Muscle layer of duodenum (tissue), 2 donors: ENCODE measurements at regions not wholly inside any gene's neighbourhood (a gene's known extent, or its start where the extent isn't known, plus 50 kb on each side); places are given as distances from the start of the nearest gene placed in this dataset.
"Not testable (repeated sequence)": the region's sequence is repeated elsewhere in the genome, so short reads cannot be mapped to it uniquely, and the experiment has no call there.

Experiments used
- H3K27ac ChIP-seq: one replicate; pipeline ENCODE4 v1.7.0; 2013; ENCODE audit warnings: mild to moderate bottlenecking, low read length
- H3K27me3 ChIP-seq: one replicate; pipeline ENCODE4 v1.7.0; 2013; ENCODE audit warnings: low read depth, mild to moderate bottlenecking, control low read depth, low read length
- H3K36me3 ChIP-seq, 2 donors: one replicate each; pipeline ENCODE4 v1.7.0; 2013; ENCODE audit warnings: low read length in 2 of 2, control low read depth in 1 of 2, mild to moderate bottlenecking in 1 of 2; ENCODE audit not compliant: insufficient read depth in 2 of 2, control insufficient read depth in 1 of 2
- H3K4me1 ChIP-seq, 2 donors: one replicate each; pipeline ENCODE4 v1.7.0; 2013; ENCODE audit warnings: low read length in 2 of 2, mild to moderate bottlenecking in 2 of 2, control low read depth in 1 of 2, moderate library complexity in 1 of 2; ENCODE audit not compliant: insufficient read depth in 2 of 2, control insufficient read depth in 1 of 2
- H3K4me3 ChIP-seq, 2 donors: one replicate each; pipeline ENCODE4 v1.7.0; 2013; ENCODE audit warnings: low read length in 2 of 2, low read depth in 1 of 2, mild to moderate bottlenecking in 1 of 2
- H3K9me3 ChIP-seq, 2 donors: one replicate each; pipeline ENCODE4 v1.7.0; 2013; ENCODE audit warnings: low read length in 2 of 2, control low read depth in 1 of 2, mild to moderate bottlenecking in 1 of 2; ENCODE audit not compliant: control insufficient read depth in 1 of 2
- donor health status: healthy.

DNA sequence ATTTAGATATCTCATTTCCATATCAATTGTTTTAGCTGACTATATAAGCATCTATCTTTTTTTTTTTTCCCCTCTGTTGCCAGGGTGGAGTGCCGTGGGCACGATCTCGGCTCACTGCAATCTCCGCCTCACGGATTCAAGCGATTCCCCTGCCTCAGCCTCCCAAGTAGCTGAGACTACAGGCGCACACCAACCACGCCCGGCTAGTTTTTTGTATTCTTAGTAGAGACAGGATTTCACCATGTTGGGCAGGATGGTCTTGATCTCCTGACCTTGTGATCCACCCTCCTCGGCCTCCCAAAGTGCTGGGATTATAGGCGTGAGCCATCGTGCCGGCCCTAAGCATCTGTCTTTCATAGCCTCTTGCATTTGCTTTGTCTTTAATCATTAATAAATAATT, 279.5 kb upstream of the SLC16A7 start:
- peaks cover 0 to 11% of the 10 kb centered on the region in 2 donors for H3K9me3 ChIP-seq
- not testable (repeated sequence) for H3K36me3 ChIP-seq, H3K4me1 ChIP-seq, H3K27me3 ChIP-seq, H3K27ac ChIP-seq, H3K4me3 ChIP-seq

- H3K4me1 ChIP-seq, result no peaks in the 10 kb centered on the region
- H3K36me3 ChIP-seq, result no peaks in the 10 kb centered on the region
- H3K9me3 ChIP-seq, result peaks cover 0 to 18% of the 10 kb centered on the region in 2 donors
- H3K27ac ChIP-seq, result no peak overlapping the region
- H3K27me3 ChIP-seq, result no peaks in the 10 kb centered on the region
- H3K4me3 ChIP-seq, result no peak overlapping the region
Measured at GRCh38 chr12:59314209-59314608, 281.6 kb upstream of the SLC16A7 start.

GRCh38 chr12:59304077-59304721, 291.6 kb upstream of the SLC16A7 start:
- Histone ChIP-seq H3K27me3 (no peaks in the 10 kb centered on the region), H3K4me3 (no peak overlapping the region), H3K9me3 (no peaks in the 10 kb centered on the region), H3K27ac (no peak overlapping the region), H3K4me1 (no peaks in the 10 kb centered on the region), H3K36me3 (no peaks in the 10 kb centered on the region)

DNA sequence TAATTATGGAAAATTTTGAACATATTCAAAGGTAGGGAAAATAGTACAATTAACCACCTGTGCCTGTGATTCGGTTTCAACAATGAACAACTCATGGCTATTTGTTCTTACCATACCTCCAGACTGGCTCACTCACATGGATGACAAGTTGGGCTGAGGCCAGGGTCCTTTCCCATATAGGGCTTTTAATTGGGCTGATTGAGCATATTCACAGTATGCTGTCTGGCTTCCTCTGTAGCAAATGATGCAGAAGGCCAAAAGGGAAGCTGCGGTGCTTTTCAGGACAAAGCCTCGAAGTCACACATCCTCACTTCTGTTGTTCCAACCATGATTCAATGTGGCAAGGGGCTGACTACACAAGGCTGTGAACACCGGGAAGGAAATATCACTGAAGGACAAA, 297.5 kb upstream of the SLC16A7 start:
- no peak overlapping the region for H3K27ac ChIP-seq
- no peak overlapping the region for H3K4me3 ChIP-seq
- H3K4me1 ChIP-seq, result no peaks in the 10 kb centered on the region
- H3K36me3 ChIP-seq, result no peaks in the 10 kb centered on the region
- H3K9me3 ChIP-seq, result no peaks in the 10 kb centered on the region
- H3K27me3 ChIP-seq, result no peaks in the 10 kb centered on the region

- Histone ChIP-seq H3K4me1 (no peaks in the 10 kb centered on the region), H3K36me3 (no peaks in the 10 kb centered on the region), H3K4me3 (no peak overlapping the region), H3K9me3 (no peaks in the 10 kb centered on the region), H3K27me3 (no peaks in the 10 kb centered on the region), H3K27ac (no peak overlapping the region)
Measured at GRCh38 chr12:59294221-59294620, 301.6 kb upstream of the SLC16A7 start.

- H3K9me3 ChIP-seq, result no peaks in the 10 kb centered on the region
- H3K36me3 ChIP-seq, result no peaks in the 10 kb centered on the region
- no peak overlapping the region for H3K27ac ChIP-seq
- H3K27me3 ChIP-seq, result no peaks in the 10 kb centered on the region
- no peaks in the 10 kb centered on the region for H3K4me1 ChIP-seq
- no peak overlapping the region for H3K4me3 ChIP-seq
Measured at GRCh38 chr12:59282999-59283398, 312.8 kb upstream of the SLC16A7 start.

- not testable (repeated sequence) for H3K36me3 ChIP-seq, H3K27ac ChIP-seq, H3K4me1 ChIP-seq, H3K9me3 ChIP-seq, H3K4me3 ChIP-seq, H3K27me3 ChIP-seq
Measured at GRCh38 chr12:59273561-59273960, 322.3 kb upstream of the SLC16A7 start.

- Histone ChIP-seq H3K4me1 (no peaks in the 10 kb centered on the region), H3K27me3 (no peaks in the 10 kb centered on the region), H3K9me3 (peaks cover 0 to 6% of the 10 kb centered on the region in 2 donors), H3K27ac (no peak overlapping the region), H3K4me3 (no peak overlapping the region), H3K36me3 (no peaks in the 10 kb centered on the region)
Measured at GRCh38 chr12:59268295-59268809, 327.5 kb upstream of the SLC16A7 start.

DNA sequence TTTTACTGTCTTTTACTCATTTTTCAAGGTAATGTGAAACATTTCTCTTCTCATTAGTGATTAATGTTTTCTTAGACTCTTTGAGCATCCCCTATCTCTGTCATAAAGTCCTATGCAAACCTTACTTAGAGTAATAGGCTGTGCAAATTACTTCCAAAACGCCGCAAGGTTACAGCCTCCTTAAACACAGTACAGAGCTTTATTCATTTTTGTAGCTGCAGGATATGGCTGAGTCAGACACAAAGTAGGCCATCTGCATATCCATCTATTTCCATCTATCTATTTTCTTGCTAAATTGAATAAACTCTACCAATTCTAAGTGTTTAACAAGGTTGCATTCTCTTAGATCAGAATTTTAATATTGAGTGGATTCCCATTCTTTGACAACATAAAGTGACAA, 335.6 kb upstream of the SLC16A7 start:
- no peaks in the 10 kb centered on the region for H3K9me3 ChIP-seq
- no peak overlapping the region for H3K4me3 ChIP-seq
- no peaks in the 10 kb centered on the region for H3K36me3 ChIP-seq
- H3K4me1 ChIP-seq, result no peaks in the 10 kb centered on the region
- no peaks in the 10 kb centered on the region for H3K27me3 ChIP-seq
- H3K27ac ChIP-seq, result no peak overlapping the region

DNA sequence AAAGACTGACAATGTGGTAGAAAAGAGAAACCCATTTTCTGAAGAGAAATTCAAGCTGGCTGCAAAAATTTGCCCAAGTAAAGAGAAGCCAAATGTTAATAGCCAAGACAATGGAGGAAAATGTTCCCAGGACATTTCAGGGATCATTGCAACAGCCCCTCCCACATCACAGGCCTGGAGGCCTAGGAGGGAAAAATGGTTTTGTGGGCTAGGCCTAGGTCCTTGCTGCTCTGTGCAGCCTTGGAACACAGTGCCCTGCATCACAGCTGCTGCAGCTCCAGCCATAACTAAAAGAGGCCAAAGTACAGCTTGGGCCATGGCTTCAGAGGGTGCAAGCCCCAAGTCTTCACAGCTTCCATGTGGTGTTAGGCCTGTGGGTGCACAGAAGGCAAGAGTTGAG, 332.4 kb upstream of the LRIG3 start:
- no peak overlapping the region for H3K27ac ChIP-seq
- no peaks in the 10 kb centered on the region for H3K27me3 ChIP-seq
- no peaks in the 10 kb centered on the region for H3K36me3 ChIP-seq
- no peak overlapping the region for H3K4me3 ChIP-seq
- H3K9me3 ChIP-seq, result peaks cover 0 to 12% of the 10 kb centered on the region in 2 donors
- H3K4me1 ChIP-seq, result no peaks in the 10 kb centered on the region

- no peak overlapping the region for H3K27ac ChIP-seq
- no peaks in the 10 kb centered on the region for H3K27me3 ChIP-seq
- peaks cover 0 to 12% of the 10 kb centered on the region in 2 donors for H3K9me3 ChIP-seq
- no peak overlapping the region for H3K4me3 ChIP-seq
- H3K4me1 ChIP-seq, result no peaks in the 10 kb centered on the region
- H3K36me3 ChIP-seq, result no peaks in the 10 kb centered on the region
Measured at GRCh38 chr12:59250766-59251165, 330.5 kb upstream of the LRIG3 start.

- Histone ChIP-seq H3K4me1 (no peaks in the 10 kb centered on the region), H3K9me3 (no peaks in the 10 kb centered on the region), H3K27me3 (no peaks in the 10 kb centered on the region), H3K4me3 (no peak overlapping the region), H3K36me3 (no peaks in the 10 kb centered on the region), H3K27ac (no peak overlapping the region)
Measured at GRCh38 chr12:59240048-59240447, 319.7 kb upstream of the LRIG3 start.
